Left renal cortex interstitium (tissue), 4 donors: ENCODE measurements at regions not wholly inside any gene's neighbourhood (a gene's known extent, or its start where the extent isn't known, plus 50 kb on each side); places are given as distances from the start of the nearest gene placed in this dataset.
"Not testable (repeated sequence)": the region's sequence is repeated elsewhere in the genome, so short reads cannot be mapped to it uniquely, and the experiment has no call there.

Source experiments
- DNase-seq, 4 donors: peaks; one replicate each; pipeline ENCODE4 v3.0.0-alpha.2; 2013; ENCODE audit warnings: low read depth in 4 of 4, low spot score in 2 of 4, missing footprints in 1 of 4

DNA sequence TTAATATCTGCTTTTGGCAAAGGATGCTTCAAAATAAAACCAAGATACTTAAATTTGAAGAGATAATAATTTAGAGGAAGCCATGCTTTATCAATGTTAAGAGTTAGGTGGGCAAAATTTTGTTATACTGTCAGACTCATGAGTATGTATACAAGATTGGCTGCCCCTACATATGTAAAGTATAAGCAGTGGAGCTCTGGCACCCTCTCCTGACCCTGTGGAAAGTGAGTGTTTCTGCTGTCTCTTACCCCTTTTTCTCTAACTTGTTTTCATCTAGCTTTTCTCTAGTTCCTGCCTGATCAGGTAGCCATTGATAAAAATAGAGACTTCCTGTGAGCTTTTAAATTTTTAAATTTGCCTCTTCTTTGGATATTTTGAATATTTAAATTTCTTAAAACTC lies 710.9 kb upstream of the SPRY2 start:
- DNase-seq = no peak

DNA sequence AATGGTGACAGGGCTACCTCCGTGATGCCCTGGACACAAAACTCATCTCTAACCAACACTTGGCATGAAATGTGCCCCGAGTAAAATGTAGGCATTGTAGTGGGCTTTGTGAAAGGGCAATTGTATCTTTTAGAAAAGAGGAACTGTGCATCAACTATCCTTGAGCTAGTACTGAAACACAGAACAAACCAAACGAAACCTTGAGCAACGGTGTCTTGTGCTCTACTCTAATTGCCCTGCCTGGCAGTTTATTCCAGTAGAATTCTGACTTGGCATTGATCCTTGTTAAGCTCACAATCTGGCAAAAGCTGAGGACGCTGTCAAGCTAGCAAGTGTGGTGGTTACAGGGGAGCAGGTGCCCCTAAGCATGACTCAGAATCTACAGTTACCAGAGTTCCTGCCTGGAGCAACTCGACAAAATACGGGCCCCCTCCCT lies 707.1 kb upstream of the SPRY2 start:
- no peak for DNase-seq

DNA sequence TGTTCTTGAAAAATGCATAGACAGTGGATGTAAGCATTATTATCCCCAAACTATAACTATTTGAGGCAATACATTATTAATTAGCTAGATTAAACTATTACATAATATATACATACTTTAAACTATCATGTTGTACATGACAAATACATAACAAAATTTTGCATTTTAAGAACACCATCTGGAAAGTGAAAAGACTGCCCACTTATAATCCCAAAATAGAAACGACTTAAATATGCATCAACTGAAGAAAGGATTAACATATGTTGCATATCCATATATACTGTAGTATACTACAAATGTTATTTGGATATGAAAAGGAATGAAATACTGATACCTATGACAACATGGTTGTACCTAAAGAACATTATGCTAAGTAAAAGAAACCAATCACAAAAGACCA lies 700.8 kb upstream of the SPRY2 start:
- DNase-seq = no peak

DNA sequence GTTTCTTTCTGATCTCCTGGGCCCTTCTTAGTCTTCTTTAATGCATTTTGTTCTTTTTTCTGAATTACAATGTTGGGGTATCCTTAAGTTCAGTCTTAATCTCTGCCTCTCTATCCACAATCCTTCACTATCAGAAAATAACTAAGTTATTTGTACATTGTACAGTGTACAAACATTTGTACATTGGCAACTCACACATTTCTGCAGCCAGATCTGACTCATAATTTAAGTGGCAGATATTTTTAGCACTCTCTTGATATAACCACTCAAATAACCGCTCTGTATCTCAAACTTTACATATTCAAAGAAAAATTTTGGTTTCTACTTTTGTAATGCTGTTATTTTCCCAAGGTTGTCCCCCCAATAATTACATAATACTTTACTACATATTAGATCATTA lies 691.1 kb upstream of the SPRY2 start:
- no peak for DNase-seq

DNA sequence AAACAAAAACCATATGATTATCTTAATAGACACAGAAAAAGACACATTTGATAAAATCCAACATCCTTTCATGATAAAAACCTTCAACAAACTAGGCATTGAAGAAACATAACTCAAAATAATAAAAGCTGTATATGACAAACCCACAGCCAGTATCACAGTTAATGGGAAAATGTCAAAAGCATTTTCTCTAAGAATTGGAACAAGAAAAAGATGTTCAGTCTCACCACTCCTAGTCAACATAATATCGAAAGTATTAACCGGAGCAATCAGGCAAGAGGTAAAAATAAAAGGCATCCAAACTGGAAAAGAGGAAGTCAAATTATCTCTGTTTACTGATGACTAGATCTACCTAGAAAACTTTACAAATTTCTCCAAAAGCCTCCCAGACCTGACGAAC lies 684.2 kb upstream of the SPRY2 start:
- no peak for DNase-seq

DNA sequence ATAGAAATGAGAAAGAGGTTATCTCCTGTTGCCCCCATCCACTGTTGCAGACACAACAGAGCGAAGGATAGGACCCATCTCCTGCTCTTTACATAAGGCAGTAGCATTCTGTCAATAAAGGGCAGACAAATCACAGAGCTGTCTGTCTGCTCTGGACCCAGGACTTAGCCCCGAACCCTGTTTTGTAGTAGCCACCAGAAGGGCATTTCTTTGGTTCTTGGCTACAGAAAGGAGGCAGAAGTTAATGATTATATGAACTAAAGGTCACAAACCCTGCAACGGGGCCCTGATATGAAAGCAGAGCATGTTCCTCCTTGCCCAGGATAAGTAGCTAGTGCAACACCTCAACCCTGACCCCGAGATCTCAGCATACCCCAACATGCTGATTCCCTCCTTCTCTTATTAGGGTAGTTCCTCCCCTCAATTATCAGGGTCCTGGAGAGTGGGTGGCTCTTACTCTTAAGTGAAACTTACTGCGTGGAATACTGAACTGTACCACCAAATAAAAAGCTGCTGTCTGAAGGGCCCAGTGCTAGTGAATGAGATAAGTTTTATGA lies 680.4 kb upstream of the SPRY2 start:
- DNase-seq = no peak

DNA sequence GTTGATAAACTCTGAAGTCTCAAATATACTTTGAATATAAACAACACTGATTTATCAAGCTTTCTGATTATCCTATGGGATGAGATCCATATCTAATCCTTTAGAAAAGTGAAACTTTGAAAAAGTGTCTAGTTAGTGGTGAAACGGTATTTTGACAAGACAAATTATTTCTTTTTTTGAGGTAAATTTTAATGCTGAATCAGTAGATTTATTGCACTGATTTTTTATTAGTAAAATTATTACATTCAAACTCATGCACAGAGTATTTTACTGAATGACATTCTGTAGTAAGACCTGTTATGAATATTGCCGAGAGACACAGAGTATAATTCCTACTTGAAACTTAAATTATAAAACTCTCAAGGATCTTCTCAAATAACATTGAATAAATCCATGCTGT lies 679.1 kb upstream of the SPRY2 start:
- DNase-seq = no peak

DNA sequence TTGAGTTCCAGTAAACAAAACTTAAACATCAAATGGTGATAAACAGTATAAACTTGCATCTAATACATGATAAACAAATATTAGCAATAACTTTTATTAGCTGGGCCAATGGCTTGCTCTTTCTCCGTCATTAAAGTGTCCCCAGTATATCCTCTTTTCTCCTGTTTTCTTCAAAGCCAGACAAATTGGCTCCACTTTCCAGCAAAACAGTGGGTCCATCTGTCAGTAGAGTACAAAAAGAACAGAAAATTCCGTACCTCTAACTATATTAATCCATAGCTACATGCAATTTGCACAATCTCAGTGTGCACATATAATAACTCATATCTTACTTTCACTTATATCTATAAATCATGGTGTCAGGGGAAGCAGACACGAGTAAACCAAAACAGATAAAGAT lies 678.0 kb upstream of the SPRY2 start:
- DNase-seq = no peak

DNA sequence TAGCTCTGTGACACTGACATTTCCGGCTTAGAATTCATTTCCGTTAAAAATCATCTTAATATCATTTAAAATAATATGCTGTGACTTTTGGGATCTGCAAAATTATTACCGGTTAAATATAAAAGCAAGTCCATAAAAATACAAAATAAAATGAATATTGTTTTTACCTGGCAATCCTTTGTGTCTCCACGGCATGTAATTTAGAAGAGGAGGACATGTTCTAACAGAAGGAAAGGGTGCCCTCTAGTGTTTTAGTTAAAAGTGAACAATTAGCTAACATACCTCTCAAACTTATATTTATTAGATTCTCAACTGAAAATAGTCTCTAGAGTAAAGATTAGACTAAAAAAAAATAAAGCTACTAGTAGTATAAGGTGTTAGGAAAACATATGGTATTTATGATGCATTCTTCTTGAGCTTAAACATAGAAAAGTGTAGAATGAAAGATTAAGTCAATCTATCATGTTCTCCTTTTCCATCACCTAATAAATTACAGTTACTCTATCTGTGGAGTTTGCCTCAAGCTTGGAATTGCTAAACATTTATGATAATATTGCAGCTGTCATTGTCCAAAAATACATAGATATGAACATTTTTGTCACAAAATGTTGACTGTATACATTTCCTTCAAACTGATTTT lies 676.7 kb upstream of the SPRY2 start:
- peak; percentile 15 to 24 (median 19) for DNase-seq

DNA sequence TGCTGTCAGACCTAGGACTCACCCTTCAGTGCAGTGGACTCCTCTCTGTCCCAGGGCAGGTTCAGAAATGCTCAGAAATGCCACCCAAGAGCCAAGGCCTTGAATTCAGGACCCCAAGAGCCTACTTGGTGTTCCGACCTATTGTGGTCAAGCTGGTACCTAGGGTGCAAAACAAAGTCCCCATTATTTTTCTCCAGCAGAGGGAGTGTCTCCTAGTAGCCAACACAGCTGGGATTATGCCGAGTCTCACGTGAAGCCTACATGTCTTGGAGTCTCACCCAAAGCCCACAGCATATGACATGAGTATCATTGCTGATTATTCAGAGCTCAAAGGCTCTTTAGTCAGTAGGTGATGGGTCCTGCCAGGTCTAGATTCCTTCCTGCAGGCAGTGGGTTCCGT lies 671.1 kb upstream of the SPRY2 start:
- DNase-seq = no peak

DNA sequence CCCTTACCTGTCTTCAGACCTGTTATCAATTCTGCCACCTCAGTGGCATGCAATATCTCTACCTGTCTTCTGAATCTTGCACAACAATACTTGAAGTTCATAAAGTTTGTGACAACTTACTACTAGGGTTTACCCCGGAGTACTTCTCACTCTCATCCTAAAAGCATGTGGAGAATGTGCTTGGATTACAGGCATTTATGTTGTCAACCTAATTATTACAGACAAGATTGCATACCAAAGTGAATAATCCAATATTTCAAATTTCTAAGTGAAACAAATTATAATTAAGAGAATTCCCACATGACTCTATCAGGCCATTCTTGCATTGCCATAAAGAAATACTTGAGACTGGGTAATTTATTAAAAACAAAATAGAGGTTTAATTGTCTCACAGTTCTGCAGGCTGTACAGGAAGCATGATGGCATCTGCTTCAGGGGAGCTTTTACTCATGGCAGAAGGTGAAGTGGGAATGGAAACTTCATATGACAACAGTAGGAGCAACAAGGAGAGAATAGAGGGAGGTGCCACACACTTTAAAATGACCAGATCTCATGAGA lies 661.0 kb upstream of the SPRY2 start:
- DNase-seq = no peak

DNA sequence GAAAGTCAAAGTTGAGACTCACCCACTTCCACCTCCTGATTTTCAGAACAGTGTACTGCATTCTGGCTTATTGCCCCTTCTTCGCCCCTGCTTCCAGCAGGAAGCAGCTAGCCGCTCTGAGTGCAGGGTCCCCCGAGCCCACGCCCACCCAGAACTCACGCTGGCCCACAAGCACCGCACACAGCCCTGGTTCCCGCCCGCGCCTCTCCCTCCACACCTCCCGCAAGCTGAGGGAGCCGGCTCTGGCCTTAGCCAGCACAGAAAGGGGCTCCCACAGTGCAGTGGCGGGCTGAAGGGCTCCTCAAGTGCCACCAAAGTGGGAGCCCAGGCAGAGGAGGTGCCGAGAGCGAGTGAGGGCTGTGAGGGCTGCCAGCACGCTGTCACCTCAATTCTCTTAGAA lies 657.7 kb upstream of the SPRY2 start:
- DNase-seq = not testable (repeated sequence)

DNA sequence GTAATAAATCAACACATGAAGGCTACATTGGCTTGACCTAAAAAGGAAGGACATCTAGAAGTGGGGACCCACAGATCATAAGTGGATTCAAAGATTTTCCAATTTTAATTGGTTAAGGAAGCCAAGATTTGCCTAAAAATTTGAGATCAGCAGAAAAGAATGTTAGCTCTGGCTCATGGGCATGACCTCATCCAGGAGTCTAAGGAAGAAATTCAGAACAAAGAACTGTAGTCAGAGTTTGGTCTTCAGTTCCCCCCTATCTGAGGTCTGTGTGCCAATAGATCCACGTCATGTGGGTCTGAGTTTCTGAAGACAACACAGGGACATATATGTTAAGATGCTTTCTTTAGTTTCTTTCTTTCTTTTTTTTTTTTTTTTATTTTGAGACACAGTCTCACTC lies 648.8 kb upstream of the SPRY2 start:
- no peak for DNase-seq

DNA sequence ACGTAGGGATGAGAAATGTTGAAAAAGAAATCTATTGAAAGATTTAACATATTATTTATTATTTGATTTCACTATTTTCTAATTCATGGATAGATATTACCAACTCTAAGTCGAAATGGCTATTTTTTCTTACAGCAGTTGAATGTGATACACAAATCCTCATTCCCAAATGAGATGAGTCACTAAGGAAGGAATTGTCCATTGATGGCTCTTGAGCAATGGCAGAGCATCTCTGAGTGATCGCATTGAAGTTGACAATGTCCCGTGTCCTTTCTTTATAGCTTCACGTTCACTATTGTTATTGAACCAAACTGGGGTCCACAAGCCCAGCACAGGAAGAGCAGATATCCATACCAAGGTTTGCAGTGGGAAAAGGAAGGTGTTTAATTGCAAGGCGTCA lies 648.3 kb upstream of the SPRY2 start:
- DNase-seq = no peak

DNA sequence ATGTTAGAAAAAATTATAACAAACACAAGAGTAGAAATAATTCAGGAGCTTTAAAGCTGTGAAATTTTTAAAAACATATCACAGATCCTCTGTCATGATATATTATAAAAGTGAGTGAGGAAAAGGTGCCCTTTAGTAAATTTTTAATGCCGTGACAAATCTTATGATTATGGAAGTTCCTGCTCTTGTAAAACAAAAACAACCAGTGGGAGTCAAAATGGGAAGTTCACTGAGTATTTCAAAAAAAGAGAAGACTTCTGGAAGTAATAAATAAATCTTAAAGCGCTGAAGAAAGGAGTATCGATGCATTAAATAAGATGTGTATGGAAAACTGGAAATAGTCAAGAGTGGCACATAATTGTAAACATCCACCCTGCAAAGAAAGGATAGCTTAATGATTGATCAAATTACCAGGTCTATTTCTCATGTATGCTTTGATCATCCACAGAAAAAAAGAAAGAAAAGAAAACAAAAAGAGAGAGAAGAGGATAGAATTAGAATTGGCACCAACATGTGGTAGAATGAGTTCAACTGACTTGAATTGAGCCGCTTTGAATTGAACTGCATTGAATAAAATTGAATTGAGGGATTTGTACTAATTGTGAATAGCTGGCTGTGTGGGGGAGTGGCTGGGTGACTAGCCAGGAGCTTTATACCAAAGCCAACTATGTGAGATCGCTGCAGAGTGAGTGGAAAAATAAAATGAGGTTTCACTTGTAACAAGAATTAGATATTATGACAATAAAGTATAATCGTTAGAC lies 647.6 kb upstream of the SPRY2 start:
- no peak for DNase-seq

DNA sequence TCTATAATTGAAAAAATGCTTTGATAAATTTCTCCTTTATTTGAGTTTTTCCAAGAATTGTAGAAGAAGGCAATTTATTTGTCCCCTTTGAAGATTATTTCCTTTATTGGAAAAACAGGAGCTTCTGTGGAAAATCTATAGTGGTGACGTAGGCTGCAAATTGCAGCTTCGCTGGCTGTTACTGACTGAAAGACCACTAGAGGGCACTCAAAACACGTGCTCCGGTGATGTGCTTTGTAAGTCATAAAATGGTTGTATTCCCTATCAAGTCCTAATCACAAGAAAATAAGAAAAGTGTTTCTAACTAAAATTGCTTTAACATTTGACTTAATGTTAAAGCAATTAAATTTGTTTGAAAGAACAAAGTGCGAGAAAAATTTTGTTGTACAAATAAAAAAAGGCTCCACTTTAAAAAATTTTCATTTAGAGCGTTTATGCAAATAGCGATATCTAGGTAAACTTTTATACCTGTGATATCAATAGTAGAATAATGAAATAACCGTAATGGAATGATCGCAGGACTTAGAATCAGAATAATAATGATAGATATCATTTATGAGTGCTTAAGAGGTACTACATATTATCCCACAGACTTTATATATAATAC lies 638.2 kb upstream of the SPRY2 start:
- peak; percentile 6 to 38 (median 14) for DNase-seq

DNA sequence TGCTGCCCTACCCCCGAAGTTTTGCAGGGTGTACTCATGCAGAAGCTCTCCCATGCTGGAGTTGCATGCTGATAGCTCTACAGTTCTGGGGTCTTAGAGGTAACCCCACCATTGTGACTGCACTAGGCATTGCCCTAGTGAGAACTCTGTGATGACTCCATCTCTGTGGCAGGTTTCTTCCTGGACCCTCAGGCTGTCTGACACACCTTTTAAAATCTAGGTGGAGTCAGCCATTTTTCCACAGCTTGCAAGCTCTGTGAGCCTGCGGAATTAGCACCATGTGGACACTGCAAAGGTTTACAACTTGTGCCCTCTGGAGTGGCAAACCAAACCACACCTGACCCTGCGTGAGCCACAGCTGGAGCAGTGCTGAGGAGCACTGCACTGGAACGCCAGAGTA lies 636.2 kb upstream of the SPRY2 start:
- DNase-seq = no peak

DNA sequence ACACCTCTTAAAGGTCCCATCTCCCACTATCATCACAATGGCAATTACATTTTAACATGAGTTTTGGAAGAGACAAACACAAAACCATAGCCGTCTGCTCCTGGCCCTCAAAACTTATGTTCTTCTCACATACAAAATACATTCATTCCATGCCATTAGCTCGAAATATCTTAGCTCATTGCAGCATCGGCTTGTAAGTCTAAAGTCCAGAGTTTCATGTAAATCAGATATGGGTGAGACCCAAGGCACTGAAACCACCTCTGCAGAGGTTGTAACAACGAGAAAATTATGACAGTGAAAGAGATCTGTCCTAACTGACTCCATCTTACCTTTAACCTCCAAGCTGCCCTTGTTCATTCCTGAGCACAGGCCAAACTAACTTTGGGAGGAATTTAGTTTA lies 635.0 kb upstream of the SPRY2 start:
- no peak for DNase-seq

DNA sequence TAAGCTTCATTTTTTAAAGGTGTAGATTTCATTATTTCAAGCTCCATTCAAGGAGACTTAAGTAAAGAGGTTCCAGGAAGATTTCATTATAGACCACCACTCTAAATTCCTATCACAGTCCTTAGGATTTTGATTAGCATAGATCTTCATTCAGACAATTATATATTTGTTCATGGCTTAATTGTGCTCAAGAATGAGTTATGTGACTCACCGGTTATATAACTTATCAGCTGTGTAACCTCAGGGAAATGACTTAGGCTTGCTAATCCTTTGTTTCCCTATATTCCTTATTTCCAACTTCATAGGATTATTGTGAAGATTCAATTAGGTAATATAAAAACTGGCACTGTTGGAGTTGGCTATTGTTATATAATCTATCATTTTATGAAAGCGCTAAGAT lies 632.8 kb upstream of the SPRY2 start:
- DNase-seq = no peak

DNA sequence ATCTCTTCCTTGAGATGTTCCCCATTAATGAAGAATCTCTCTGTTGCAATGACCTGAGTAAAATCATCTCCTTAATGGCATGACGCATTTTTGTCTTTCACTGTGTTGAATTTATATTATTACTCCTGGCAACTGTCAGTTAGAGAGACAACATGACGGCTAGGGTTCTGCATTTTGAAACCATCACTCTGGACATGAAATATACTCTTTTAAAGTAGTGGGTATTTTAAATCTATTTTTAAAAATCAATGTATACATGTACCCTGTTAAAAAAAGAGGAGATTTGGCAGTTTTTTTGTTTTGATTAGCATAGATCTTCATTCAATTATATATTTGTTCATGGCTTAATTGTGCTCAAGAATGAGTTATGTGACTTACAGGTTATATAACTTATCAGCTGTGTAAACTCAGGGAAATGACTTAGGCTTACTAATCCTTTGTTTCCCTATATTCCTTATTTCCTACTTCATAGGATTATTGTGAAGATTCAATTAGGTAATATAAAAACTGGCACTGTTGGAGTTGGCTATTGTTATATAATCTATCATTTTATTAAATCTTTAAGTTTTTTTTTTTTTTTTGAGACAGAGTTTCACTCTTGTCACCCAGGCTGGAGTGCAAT lies 632.0 kb upstream of the SPRY2 start:
- no peak for DNase-seq

DNA sequence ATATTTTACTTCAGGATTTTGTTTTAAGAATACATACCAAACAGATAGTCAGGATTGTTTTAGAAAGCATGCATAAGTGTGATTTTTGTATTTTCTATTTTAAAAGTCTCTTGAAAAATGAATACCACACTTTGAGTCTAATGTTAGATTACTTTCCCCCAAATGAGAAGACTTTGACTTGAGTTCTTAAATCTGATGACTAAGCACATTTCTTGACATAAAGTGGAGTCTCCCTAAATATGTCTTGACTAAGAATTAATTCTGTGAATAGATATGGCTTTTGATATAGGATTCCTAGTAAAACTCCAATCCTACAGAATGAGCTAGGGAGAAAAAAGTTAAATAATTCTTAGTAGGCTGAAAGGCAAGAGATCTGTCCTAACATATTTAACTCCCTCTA lies 624.2 kb upstream of the SPRY2 start:
- no peak for DNase-seq
